Sigmoid colon (tissue), 4 donors: ENCODE measurements at regions not wholly inside any gene's neighbourhood (a gene's known extent, or its start where the extent isn't known, plus 50 kb on each side); places are given as distances from the start of the nearest gene placed in this dataset.

Source experiments
- CTCF ChIP-seq, 4 experiments: fragments of 450-650 bp in 3 of 4; fragments of 200-600 bp in 1 of 4; IDR thresholded peaks; one replicate each; pipeline ENCODE4 v1.5.1; 2016 to 2019; ENCODE audit warnings: antibody characterized with exemption in 4 of 4, mild to moderate bottlenecking in 3 of 4, moderate library complexity in 2 of 4
- EP300 ChIP-seq, 4 donors: sonication (generic); formaldehyde crosslinking; IDR thresholded peaks; one replicate each; pipeline ENCODE4 v1.6.1; 2017; ENCODE audit warnings: antibody characterized with exemption in 4 of 4
- POLR2A ChIP-seq, 2 donors: fragments of 450-650 bp; IDR thresholded peaks; one replicate each; pipeline ENCODE4 v1.6.1; 2016; ENCODE audit warnings: antibody characterized with exemption in 2 of 2, mild to moderate bottlenecking in 2 of 2, moderate library complexity in 2 of 2
- POLR2AphosphoS5 ChIP-seq, 4 donors: sonication (generic); formaldehyde crosslinking; IDR thresholded peaks; one replicate each; pipeline ENCODE4 v1.6.1; 2017; ENCODE audit warnings: antibody characterized with exemption in 4 of 4

- TF ChIP-seq POLR2A (IDR thresholded peaks at IDR 0.05) (no peak), CTCF (IDR thresholded peaks at IDR 0.05) (no peak), EP300 (IDR thresholded peaks at IDR 0.05) (no peak), POLR2AphosphoS5 (IDR thresholded peaks at IDR 0.05) (no peak)
Measured at GRCh38 chr11:29251738-29252137, 765.1 kb downstream of the KCNA4 start.
